Left lobe of liver (tissue), 2 donors: ENCODE measurements at regions not wholly inside any gene's neighbourhood (a gene's known extent, or its start where the extent isn't known, plus 50 kb on each side); places are given as distances from the start of the nearest gene placed in this dataset.

Experiments
- ATAC-seq: fragments of 200-7000 bp; cut with Tn5 transposase; one replicate; pipeline ENCODE4 v1.9.1; 2020; ENCODE audit warnings: mild to moderate bottlenecking, moderate library complexity
- DNase-seq: peaks from one replicate; pipeline ENCODE4 v3.0.0-alpha.2; 2020; ENCODE audit warnings: low spot score
- donor health status: DM: no; HTN: no; CAD: no; lungs with moderate emphysema.
- donor health status: DM: no; HTN: yes; CAD: no.

- ATAC-seq (no peak), DNase-seq (no peak)
These were observed 149.2 kb upstream of the NCKAP5 start for GRCh38 chr2:133717497-133717896.

GRCh38 chr2:133718688-133719201 is 150.5 kb upstream of the NCKAP5 start:
- DNase-seq: peak; percentile 48
- peak; percentile 88 for ATAC-seq

GRCh38 chr2:133720429-133720828 is 152.2 kb upstream of the NCKAP5 start:
- no peak for DNase-seq
- ATAC-seq: no peak

- DNase-seq (no peak), ATAC-seq (peak; percentile 31)
These were observed 152.9 kb upstream of the NCKAP5 start for GRCh38 chr2:133721118-133721517.

- ATAC-seq: no peak
These were observed 154.9 kb upstream of the NCKAP5 start for GRCh38 chr2:133723133-133723532.

GRCh38 chr2:133726973-133727372 is 158.7 kb upstream of the NCKAP5 start:
- no peak for DNase-seq
- peak; percentile 80 for ATAC-seq

More at GRCh38 chr2:133723133-133723532, 154.9 kb upstream of the NCKAP5 start:
- DNase-seq: no peak

- DNase-seq (no peak), ATAC-seq (no peak)
These were observed 163.8 kb upstream of the NCKAP5 start for GRCh38 chr2:133732059-133732458.

GRCh38 chr2:133732982-133733900 is 165.0 kb upstream of the NCKAP5 start:
- DNase-seq (no peak), ATAC-seq (no peak)

- ATAC-seq (no peak), DNase-seq (no peak)
These were observed 165.6 kb upstream of the NCKAP5 start for GRCh38 chr2:133733901-133734255.

- DNase-seq (no peak), ATAC-seq (no peak)
These were observed 166.6 kb upstream of the NCKAP5 start for GRCh38 chr2:133734716-133735495.

GRCh38 chr2:133736674-133737073 is 168.4 kb upstream of the NCKAP5 start:
- ATAC-seq (no peak), DNase-seq (no peak)

- ATAC-seq (no peak), DNase-seq (no peak)
These were observed 169.2 kb upstream of the NCKAP5 start for GRCh38 chr2:133737242-133737993.

GRCh38 chr2:133739039-133739438 is 170.8 kb upstream of the NCKAP5 start:
- no peak for DNase-seq
- ATAC-seq: peak; percentile 36

- ATAC-seq: no peak
These were observed 172.2 kb upstream of the NCKAP5 start for GRCh38 chr2:133740500-133740899.

GRCh38 chr2:133748007-133748700 is 179.9 kb upstream of the NCKAP5 start:
- ATAC-seq (no peak), DNase-seq (no peak)

More at GRCh38 chr2:133740500-133740899, 172.2 kb upstream of the NCKAP5 start:
- no peak for DNase-seq

GRCh38 chr2:133753665-133754064 is 185.4 kb upstream of the NCKAP5 start:
- no peak for ATAC-seq

GRCh38 chr2:133755480-133756300 is 187.4 kb upstream of the NCKAP5 start:
- ATAC-seq: peak; percentile 15
- DNase-seq: no peak

More at GRCh38 chr2:133753665-133754064, 185.4 kb upstream of the NCKAP5 start:
- no peak for DNase-seq

- ATAC-seq: no peak
These were observed 188.6 kb upstream of the NCKAP5 start for GRCh38 chr2:133756833-133757232.

GRCh38 chr2:133760376-133760775 is 192.1 kb upstream of the NCKAP5 start:
- ATAC-seq (peak; percentile 37), DNase-seq (no peak)

More at GRCh38 chr2:133756833-133757232, 188.6 kb upstream of the NCKAP5 start:
- DNase-seq: no peak
